ENCODE measurements at regions not wholly inside any gene's neighbourhood (a gene's known extent, or its start where the extent isn't known, plus 50 kb on each side); places are given as distances from the start of the nearest gene placed in this dataset.
A peak's percentile ranks its signal among the peaks of the same experiment; 100 is the strongest.

- Histone ChIP-seq H3K14ac (ENCODE audit: low read length) (no peak overlapping the region), H3K4me2 (ENCODE audit: insufficient read depth, low read length, poor library complexity, severe bottlenecking) (no peak overlapping the region), H3K9me3 (replicated peaks in 1 of 2; ENCODE audit: control insufficient read depth in 2 of 2, insufficient read depth in 1 of 2, low read depth in 1 of 2, low read length in 2 of 2) (peaks cover 0 to 4% of the 10 kb centered on the region in 2 donors), H2BK5ac (ENCODE audit: low read length) (no peak overlapping the region), H2AK5ac (ENCODE audit: low read depth, low read length) (no peak overlapping the region), H3K79me1 (ENCODE audit: low read depth, low read length) (no peaks in the 10 kb centered on the region), H3K23ac (ENCODE audit: low read depth, low read length, poor library complexity) (no peak overlapping the region), H3K4ac (ENCODE audit: low read length) (no peak overlapping the region), H3K4me3 (ENCODE audit: low read length in 2 of 2) (no peak overlapping the region), H3K9ac (ENCODE audit: low read depth, low read length, poor library complexity) (no peak overlapping the region), H3K18ac (ENCODE audit: low read length) (peak overlapping the region; percentile 28), H2BK12ac (ENCODE audit: low read length) (no peak overlapping the region), H3K4me1 (ENCODE audit: control insufficient read depth in 2 of 2, insufficient read depth in 1 of 2, low read depth in 1 of 2, low read length in 2 of 2) (no peaks in the 10 kb centered on the region), H2BK15ac (ENCODE audit: low read length) (no peak overlapping the region), H2BK120ac (ENCODE audit: low read depth, low read length) (no peak overlapping the region), H4K8ac (ENCODE audit: low read depth, low read length) (no peak overlapping the region), H3K27me3 (ENCODE audit: control insufficient read depth in 3 of 3, insufficient read depth in 3 of 3, low read depth in 1 of 3, low read length in 3 of 3) (no peaks in the 10 kb centered on the region), H3K27ac (replicated peaks; ENCODE audit: low read length) (no peak overlapping the region), H3K36me3 (replicated peaks in 1 of 2; ENCODE audit: control insufficient read depth in 2 of 2, insufficient read depth in 2 of 2, low read length in 2 of 2) (no peaks in the 10 kb centered on the region), H2AFZ (ENCODE audit: low read length) (no peak overlapping the region), H4K91ac (ENCODE audit: low read depth, low read length, poor library complexity) (no peak overlapping the region)
- DNase-seq (ENCODE audit: low spot score) = no peak
- no CpG with 5 or more reads among the region's 13 CpGs for WGBS, 2 donors (ENCODE audit: extremely low coverage in 2 of 2, insufficient read length in 2 of 2, insufficient replicate concordance in 1 of 2)
Measured at GRCh38 chr10:128566361-128566968, 440.2 kb upstream of the MKI67 start.

GRCh38 chr10:128567551-128567950 is 441.3 kb upstream of the MKI67 start:
- Histone ChIP-seq H4K8ac (ENCODE audit: low read depth, low read length) (no peak overlapping the region), H4K91ac (ENCODE audit: low read depth, low read length, poor library complexity) (no peak overlapping the region), H3K36me3 (replicated peaks in 1 of 2; ENCODE audit: control insufficient read depth in 2 of 2, insufficient read depth in 2 of 2, low read length in 2 of 2) (no peaks in the 10 kb centered on the region), H3K14ac (ENCODE audit: low read length) (no peak overlapping the region), H3K4ac (ENCODE audit: low read length) (no peak overlapping the region), H3K4me2 (ENCODE audit: insufficient read depth, low read length, poor library complexity, severe bottlenecking) (no peak overlapping the region), H3K23ac (ENCODE audit: low read depth, low read length, poor library complexity) (no peak overlapping the region), H3K18ac (ENCODE audit: low read length) (no peak overlapping the region), H3K9me3 (replicated peaks in 1 of 2; ENCODE audit: control insufficient read depth in 2 of 2, insufficient read depth in 1 of 2, low read depth in 1 of 2, low read length in 2 of 2) (no peaks in the 10 kb centered on the region), H3K9ac (ENCODE audit: low read depth, low read length, poor library complexity) (no peak overlapping the region), H2AK5ac (ENCODE audit: low read depth, low read length) (no peak overlapping the region), H2BK15ac (ENCODE audit: low read length) (no peak overlapping the region), H3K4me1 (ENCODE audit: control insufficient read depth in 2 of 2, insufficient read depth in 1 of 2, low read depth in 1 of 2, low read length in 2 of 2) (no peaks in the 10 kb centered on the region), H2AFZ (ENCODE audit: low read length) (no peak overlapping the region), H2BK120ac (ENCODE audit: low read depth, low read length) (no peak overlapping the region), H3K27me3 (ENCODE audit: control insufficient read depth in 3 of 3, insufficient read depth in 3 of 3, low read depth in 1 of 3, low read length in 3 of 3) (no peaks in the 10 kb centered on the region), H3K79me1 (ENCODE audit: low read depth, low read length) (no peaks in the 10 kb centered on the region), H2BK12ac (ENCODE audit: low read length) (no peak overlapping the region), H2BK5ac (ENCODE audit: low read length) (no peak overlapping the region), H3K4me3 (ENCODE audit: low read length in 2 of 2) (no peak overlapping the region), H3K27ac (replicated peaks; ENCODE audit: low read length) (no peak overlapping the region)
- no peak for DNase-seq (ENCODE audit: low spot score)
- no CpG with 5 or more reads among the region's 8 CpGs for WGBS, 2 donors (ENCODE audit: extremely low coverage in 2 of 2, insufficient read length in 2 of 2, insufficient replicate concordance in 1 of 2)

GRCh38 chr10:128568041-128568440 is 441.8 kb upstream of the MKI67 start:
- Histone ChIP-seq H3K14ac (ENCODE audit: low read length) (no peak overlapping the region), H3K79me1 (ENCODE audit: low read depth, low read length) (no peaks in the 10 kb centered on the region), H4K91ac (ENCODE audit: low read depth, low read length, poor library complexity) (no peak overlapping the region), H2AFZ (ENCODE audit: low read length) (no peak overlapping the region), H3K4ac (ENCODE audit: low read length) (no peak overlapping the region), H2AK5ac (ENCODE audit: low read depth, low read length) (no peak overlapping the region), H3K4me1 (ENCODE audit: control insufficient read depth in 2 of 2, insufficient read depth in 1 of 2, low read depth in 1 of 2, low read length in 2 of 2) (no peaks in the 10 kb centered on the region), H3K27me3 (ENCODE audit: control insufficient read depth in 3 of 3, insufficient read depth in 3 of 3, low read depth in 1 of 3, low read length in 3 of 3) (no peaks in the 10 kb centered on the region), H3K18ac (ENCODE audit: low read length) (no peak overlapping the region), H3K23ac (ENCODE audit: low read depth, low read length, poor library complexity) (no peak overlapping the region), H3K4me3 (ENCODE audit: low read length in 2 of 2) (no peak overlapping the region), H3K9me3 (replicated peaks in 1 of 2; ENCODE audit: control insufficient read depth in 2 of 2, insufficient read depth in 1 of 2, low read depth in 1 of 2, low read length in 2 of 2) (no peaks in the 10 kb centered on the region), H4K8ac (ENCODE audit: low read depth, low read length) (no peak overlapping the region), H2BK120ac (ENCODE audit: low read depth, low read length) (no peak overlapping the region), H3K9ac (ENCODE audit: low read depth, low read length, poor library complexity) (no peak overlapping the region), H2BK15ac (ENCODE audit: low read length) (no peak overlapping the region), H2BK12ac (ENCODE audit: low read length) (no peak overlapping the region), H3K4me2 (ENCODE audit: insufficient read depth, low read length, poor library complexity, severe bottlenecking) (no peak overlapping the region), H3K36me3 (replicated peaks in 1 of 2; ENCODE audit: control insufficient read depth in 2 of 2, insufficient read depth in 2 of 2, low read length in 2 of 2) (no peaks in the 10 kb centered on the region), H3K27ac (replicated peaks; ENCODE audit: low read length) (no peak overlapping the region), H2BK5ac (ENCODE audit: low read length) (no peak overlapping the region)
- no peak for DNase-seq (ENCODE audit: low spot score)
- no CpG with 5 or more reads among the region's 11 CpGs for WGBS, 2 donors (ENCODE audit: extremely low coverage in 2 of 2, insufficient read length in 2 of 2, insufficient replicate concordance in 1 of 2)

DNA sequence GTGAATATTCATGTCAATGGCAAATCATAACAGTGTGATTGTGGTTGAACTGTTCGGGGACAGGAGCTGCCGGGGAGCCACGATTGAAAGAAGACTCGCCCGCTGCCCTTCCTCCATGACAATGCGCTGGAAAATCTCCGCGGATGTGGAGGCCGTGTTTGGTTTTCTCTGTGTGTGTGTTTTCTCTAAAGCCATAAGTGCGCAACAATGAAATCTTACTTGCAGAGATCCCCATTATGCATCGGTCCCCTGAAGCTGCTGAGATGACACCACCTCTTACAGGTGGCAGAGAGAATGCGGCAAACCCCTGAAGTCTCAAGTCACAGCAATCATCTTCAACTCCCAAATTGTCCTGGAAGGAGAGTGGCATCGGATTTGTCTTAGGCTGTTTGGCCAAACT is 442.3 kb upstream of the MKI67 start:
- Histone ChIP-seq H3K36me3 (replicated peaks in 1 of 2; ENCODE audit: control insufficient read depth in 2 of 2, insufficient read depth in 2 of 2, low read length in 2 of 2) (no peaks in the 10 kb centered on the region), H2AK5ac (ENCODE audit: low read depth, low read length) (no peak overlapping the region), H3K9me3 (replicated peaks in 1 of 2; ENCODE audit: control insufficient read depth in 2 of 2, insufficient read depth in 1 of 2, low read depth in 1 of 2, low read length in 2 of 2) (no peaks in the 10 kb centered on the region), H3K27me3 (ENCODE audit: control insufficient read depth in 3 of 3, insufficient read depth in 3 of 3, low read depth in 1 of 3, low read length in 3 of 3) (no peaks in the 10 kb centered on the region), H3K27ac (replicated peaks; ENCODE audit: low read length) (no peak overlapping the region), H3K14ac (ENCODE audit: low read length) (no peak overlapping the region), H2AFZ (ENCODE audit: low read length) (no peak overlapping the region), H3K18ac (ENCODE audit: low read length) (no peak overlapping the region), H3K4me3 (ENCODE audit: low read length in 2 of 2) (no peak overlapping the region), H3K4ac (ENCODE audit: low read length) (no peak overlapping the region), H3K4me2 (ENCODE audit: insufficient read depth, low read length, poor library complexity, severe bottlenecking) (no peak overlapping the region), H3K79me1 (ENCODE audit: low read depth, low read length) (no peaks in the 10 kb centered on the region), H3K4me1 (ENCODE audit: control insufficient read depth in 2 of 2, insufficient read depth in 1 of 2, low read depth in 1 of 2, low read length in 2 of 2) (no peaks in the 10 kb centered on the region), H2BK15ac (ENCODE audit: low read length) (no peak overlapping the region), H2BK120ac (ENCODE audit: low read depth, low read length) (no peak overlapping the region), H2BK5ac (ENCODE audit: low read length) (no peak overlapping the region), H3K23ac (ENCODE audit: low read depth, low read length, poor library complexity) (no peak overlapping the region), H2BK12ac (ENCODE audit: low read length) (no peak overlapping the region), H4K91ac (ENCODE audit: low read depth, low read length, poor library complexity) (no peak overlapping the region), H3K9ac (ENCODE audit: low read depth, low read length, poor library complexity) (no peak overlapping the region), H4K8ac (ENCODE audit: low read depth, low read length) (no peak overlapping the region)
- no CpG with 5 or more reads among the region's 13 CpGs for WGBS, 2 donors (ENCODE audit: extremely low coverage in 2 of 2, insufficient read length in 2 of 2, insufficient replicate concordance in 1 of 2)
- no peak for DNase-seq (ENCODE audit: low spot score)

All from neuronal stem cell (in vitro differentiated cells).